IPS DF 6.9 (cell line): ENCODE measurements at regions not wholly inside any gene's neighbourhood (a gene's known extent, or its start where the extent isn't known, plus 50 kb on each side); places are given as distances from the start of the nearest gene placed in this dataset.

Experiments used
- DNase-seq: peaks from one replicate; pipeline ENCODE4 v3.0.0-alpha.2; 2013; ENCODE audit warnings: low read depth, low spot score
- H3K27ac ChIP-seq: one replicate; pipeline ENCODE4 v1.5.1; 2013; ENCODE audit warnings: low read length, control low read depth
- H3K27me3 ChIP-seq: 2 replicates; pipeline ENCODE4 v1.6.1; 2013; ENCODE audit warnings: mild to moderate bottlenecking, low read length; ENCODE audit not compliant: control insufficient read depth, insufficient read depth
- H3K36me3 ChIP-seq: 2 replicates; pipeline ENCODE4 v1.6.1; 2013; ENCODE audit warnings: low read length; ENCODE audit not compliant: control insufficient read depth, insufficient read depth
- H3K4me1 ChIP-seq: 2 replicates; pipeline ENCODE4 v1.6.1; 2013; ENCODE audit warnings: low read length; ENCODE audit not compliant: control insufficient read depth, insufficient read depth
- H3K4me3 ChIP-seq: 2 replicates; pipeline ENCODE4 v1.5.1; 2013; ENCODE audit warnings: mild to moderate bottlenecking, low read length
- H3K9me3 ChIP-seq: 2 replicates; pipeline ENCODE4 v1.6.1; 2013; ENCODE audit warnings: low read length, inconsistent platforms; ENCODE audit not compliant: control insufficient read depth, insufficient read depth
- WGBS: extraction: QIAGEN DNeasy Blood & Tissue Kit; methylation state at CpG from one replicate; pipeline ENCODE4 v1.1.7; 2013; ENCODE audit warnings: mixed read lengths, missing lambda C conversion rate; ENCODE audit not compliant: insufficient read length, insufficient coverage; 5-methylcytosine and 5-hydroxymethylcytosine counted together

- WGBS: no CpG with 5 or more reads among the region's 6 CpGs
- Histone ChIP-seq H3K27ac (no peak overlapping the region), H3K9me3 (no peaks in the 10 kb centered on the region), H3K36me3 (no peaks in the 10 kb centered on the region), H3K4me3 (no peak overlapping the region), H3K27me3 (no peaks in the 10 kb centered on the region), H3K4me1 (no peaks in the 10 kb centered on the region)
- no peak for DNase-seq
These were observed 162.2 kb upstream of the MEIS1 start for GRCh38 chr2:66272751-66273150.

- no peaks in the 10 kb centered on the region for H3K27me3 ChIP-seq
- no CpG with 5 or more reads among the region's 2 CpGs for WGBS
- no peak overlapping the region for H3K27ac ChIP-seq
- H3K9me3 ChIP-seq: no peaks in the 10 kb centered on the region
- DNase-seq: no peak
- H3K36me3 ChIP-seq: no peaks in the 10 kb centered on the region
- no peaks in the 10 kb centered on the region for H3K4me1 ChIP-seq
- H3K4me3 ChIP-seq: no peak overlapping the region
These were observed 163.1 kb upstream of the MEIS1 start for GRCh38 chr2:66271777-66272176.

- peak; percentile 39 for DNase-seq
- WGBS: no CpG with 5 or more reads among the region's 1 CpG
- H3K9me3 ChIP-seq: no peaks in the 10 kb centered on the region
- no peak overlapping the region for H3K27ac ChIP-seq
- no peaks in the 10 kb centered on the region for H3K27me3 ChIP-seq
- H3K4me1 ChIP-seq: no peaks in the 10 kb centered on the region
- no peaks in the 10 kb centered on the region for H3K36me3 ChIP-seq
- no peak overlapping the region for H3K4me3 ChIP-seq
These were observed 164.7 kb upstream of the MEIS1 start for GRCh38 chr2:66270247-66270646.

DNA sequence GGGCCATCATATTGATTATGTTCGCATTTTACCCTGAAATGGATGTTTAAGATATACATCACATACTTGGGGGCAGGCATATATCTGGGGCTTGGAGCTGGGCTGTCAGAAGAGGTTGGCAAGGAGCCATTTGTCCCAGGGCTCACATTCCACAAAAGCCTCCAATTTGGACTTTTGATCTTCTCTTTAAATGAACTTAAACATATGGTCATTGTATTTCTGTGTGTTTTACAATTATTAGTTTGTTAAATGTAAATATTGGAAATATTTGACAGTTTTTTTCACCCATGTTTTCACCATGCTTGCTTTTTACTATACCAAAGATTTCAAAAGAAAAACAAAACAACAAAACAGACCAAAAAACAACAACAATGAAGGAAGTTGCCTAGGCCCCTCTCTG is 165.8 kb upstream of the MEIS1 start:
- no CpG with 5 or more reads among the region's 1 CpG for WGBS
- no peaks in the 10 kb centered on the region for H3K27me3 ChIP-seq
- no peaks in the 10 kb centered on the region for H3K9me3 ChIP-seq
- no peak for DNase-seq
- H3K4me1 ChIP-seq: no peaks in the 10 kb centered on the region
- H3K27ac ChIP-seq: no peak overlapping the region
- H3K4me3 ChIP-seq: no peak overlapping the region
- H3K36me3 ChIP-seq: no peaks in the 10 kb centered on the region

- H3K4me3 ChIP-seq: no peak overlapping the region
- H3K27me3 ChIP-seq: no peaks in the 10 kb centered on the region
- no peak overlapping the region for H3K27ac ChIP-seq
- no peak for DNase-seq
- H3K4me1 ChIP-seq: no peaks in the 10 kb centered on the region
- H3K36me3 ChIP-seq: no peaks in the 10 kb centered on the region
- H3K9me3 ChIP-seq: no peaks in the 10 kb centered on the region
These were observed 166.2 kb upstream of the MEIS1 start for GRCh38 chr2:66268756-66269155.

- Histone ChIP-seq H3K27ac (no peak overlapping the region), H3K36me3 (no peaks in the 10 kb centered on the region), H3K9me3 (no peaks in the 10 kb centered on the region), H3K4me1 (no peaks in the 10 kb centered on the region), H3K4me3 (no peak overlapping the region), H3K27me3 (no peaks in the 10 kb centered on the region)
- WGBS: no CpG with 5 or more reads among the region's 3 CpGs
- no peak for DNase-seq
These were observed 170.6 kb upstream of the MEIS1 start for GRCh38 chr2:66264354-66264753.

DNA sequence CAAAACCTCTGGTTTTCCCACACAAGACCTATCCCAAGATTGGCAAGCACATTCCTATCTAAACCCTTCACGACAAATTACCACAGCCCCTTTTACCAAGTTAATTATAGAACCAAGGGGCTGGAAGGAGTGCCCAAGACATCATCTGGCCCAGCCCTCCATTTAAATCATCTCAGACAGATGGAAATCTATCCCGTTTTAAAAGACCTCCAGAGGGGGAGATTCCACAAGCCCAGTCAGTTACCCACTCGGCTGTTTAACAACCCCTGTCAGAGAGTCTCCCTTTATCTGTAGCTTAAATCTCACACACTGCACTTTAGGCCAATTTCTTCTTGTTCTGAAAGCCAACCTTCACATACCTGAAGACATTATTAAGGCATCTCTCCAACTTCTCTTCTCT is 179.1 kb upstream of the MEIS1 start:
- no peaks in the 10 kb centered on the region for H3K27me3 ChIP-seq
- 0 out of 2 replicates have a peak, but pooled peaks cover 1% of the 10 kb centered on the region for H3K4me1 ChIP-seq
- 100% methylated on average over 1 of the region's 3 CpGs for WGBS
- no peak for DNase-seq
- no peaks in the 10 kb centered on the region for H3K36me3 ChIP-seq
- no peak overlapping the region for H3K4me3 ChIP-seq
- H3K9me3 ChIP-seq: no peaks in the 10 kb centered on the region
- H3K27ac ChIP-seq: no peak overlapping the region

DNA sequence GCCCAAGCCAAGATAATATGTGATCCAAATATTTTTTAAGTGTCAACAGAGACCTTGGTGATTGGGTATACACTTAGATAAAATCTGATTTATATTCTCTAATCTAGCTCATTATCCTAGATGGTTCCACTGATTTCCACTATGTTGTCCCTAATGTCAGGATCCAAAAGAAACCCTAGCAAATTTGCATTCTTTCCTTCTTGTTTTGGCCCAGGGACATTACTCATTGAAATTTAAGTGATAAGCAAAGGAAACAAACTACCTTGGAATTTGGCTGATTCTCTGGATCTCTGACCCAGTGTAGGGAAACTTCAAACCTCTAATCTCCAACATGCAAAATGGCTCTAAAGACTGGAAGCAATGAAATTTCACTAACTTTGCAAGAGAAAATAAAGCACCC is 179.8 kb upstream of the MEIS1 start:
- no peaks in the 10 kb centered on the region for H3K36me3 ChIP-seq
- H3K27ac ChIP-seq: no peak overlapping the region
- DNase-seq: no peak
- no peaks in the 10 kb centered on the region for H3K9me3 ChIP-seq
- no peaks in the 10 kb centered on the region for H3K27me3 ChIP-seq
- no peak overlapping the region for H3K4me3 ChIP-seq
- 0 out of 2 replicates have a peak, but pooled peaks cover 1% of the 10 kb centered on the region for H3K4me1 ChIP-seq

DNA sequence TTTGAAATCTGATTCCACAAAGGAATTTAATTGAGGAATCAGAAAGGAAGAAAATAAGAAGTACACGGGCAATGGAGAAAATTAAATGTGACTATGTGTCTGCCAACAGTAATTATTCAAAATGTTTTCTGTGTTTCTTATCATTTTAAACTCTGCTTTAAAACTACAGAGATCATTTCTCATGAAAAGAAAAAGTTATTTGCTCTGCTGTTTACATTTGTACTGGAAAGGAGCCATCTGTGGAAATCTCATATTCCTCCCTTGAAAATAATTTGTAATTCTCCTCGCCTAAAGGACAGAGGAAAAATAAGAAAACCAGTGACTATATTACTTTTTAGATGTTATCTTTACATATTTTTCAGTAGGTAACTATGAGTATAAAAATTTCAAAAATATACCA is 181.9 kb upstream of the MEIS1 start:
- Histone ChIP-seq H3K9me3 (no peaks in the 10 kb centered on the region), H3K4me1 (0 out of 2 replicates have a peak, but pooled peaks cover 1% of the 10 kb centered on the region), H3K27me3 (no peaks in the 10 kb centered on the region), H3K4me3 (no peak overlapping the region), H3K27ac (no peak overlapping the region), H3K36me3 (no peaks in the 10 kb centered on the region)
- DNase-seq: no peak
- no CpG with 5 or more reads among the region's 2 CpGs for WGBS

GRCh38 chr2:66252109-66252508 is 182.8 kb upstream of the MEIS1 start:
- H3K9me3 ChIP-seq: no peaks in the 10 kb centered on the region
- WGBS: no CpG with 5 or more reads among the region's 5 CpGs
- no peaks in the 10 kb centered on the region for H3K36me3 ChIP-seq
- no peak overlapping the region for H3K4me3 ChIP-seq
- no peak for DNase-seq
- H3K27ac ChIP-seq: no peak overlapping the region
- H3K4me1 ChIP-seq: no peaks in the 10 kb centered on the region
- no peaks in the 10 kb centered on the region for H3K27me3 ChIP-seq

GRCh38 chr2:66251573-66251972 is 183.4 kb upstream of the MEIS1 start:
- H3K4me3 ChIP-seq: no peak overlapping the region
- no peaks in the 10 kb centered on the region for H3K36me3 ChIP-seq
- H3K27ac ChIP-seq: no peak overlapping the region
- H3K9me3 ChIP-seq: no peaks in the 10 kb centered on the region
- no peaks in the 10 kb centered on the region for H3K4me1 ChIP-seq
- no peaks in the 10 kb centered on the region for H3K27me3 ChIP-seq
- no peak for DNase-seq
